ENCODE measurements at regions not wholly inside any gene's neighbourhood (a gene's known extent, or its start where the extent isn't known, plus 50 kb on each side); places are given as distances from the start of the nearest gene placed in this dataset.

- TF ChIP-seq CTCF (conservative IDR thresholded peaks at IDR 0.05 in 1 of 2, IDR thresholded peaks at IDR 0.05 in 1 of 2; ENCODE audit: low read depth in 1 of 2, low read length in 2 of 2) (no peak), EZH2 (IDR thresholded peaks at IDR 0.05; ENCODE audit: low read length, missing control alignments) (no peak)
Observed at GRCh38 chr2:76512201-76512820, 801.6 kb upstream of the GCFC2 start.
